IMR-90 (cell line): ENCODE measurements at regions not wholly inside any gene's neighbourhood (a gene's known extent, or its start where the extent isn't known, plus 50 kb on each side); places are given as distances from the start of the nearest gene placed in this dataset.

Source experiments
- ATAC-seq: fragments of 200-7000 bp; cut with Tn5 transposase; 2 replicates; pipeline ENCODE4 v1.9.1; 2020; ENCODE audit warnings: low read depth, mild to moderate bottlenecking, moderate library complexity
- BruUV-seq: library from RNA; stranded (reverse); fragments of 400-500 nt; replicated peaks from 2 replicates; lab custom pipeline; 2021; lab: Mats Ljungman, UMichigan
- CTCF ChIA-PET: fragments of 300-600 bp; formaldehyde crosslinking; extraction: SDS; loops from one replicate; lab custom pipeline; 2021; ENCODE audit warnings: antibody characterized with exemption; lab: Yijun Ruan, JAX
- POLR2A ChIA-PET: fragments of 300-600 bp; sonication (Branson Sonifier 250); formaldehyde crosslinking; loops from one replicate; lab custom pipeline; 2022; ENCODE audit warnings: antibody characterized with exemption; ENCODE audit not compliant: unreplicated experiment; lab: Charles Lee
- DNase-seq: peaks from one replicate; pipeline ENCODE4 v3.0.0; 2013
- H2AFZ ChIP-seq: replicated peaks from 2 replicates; pipeline ENCODE3; 2013; ENCODE audit warnings: low read length, mild to moderate bottlenecking; ENCODE audit not compliant: poor library complexity
- H2AK5ac ChIP-seq: 2 replicates; pipeline ENCODE4 v1.6.1; 2013; ENCODE audit warnings: low read depth, low read length, inconsistent platforms
- H2AK9ac ChIP-seq: replicated peaks from 2 replicates; pipeline ENCODE3; 2013; ENCODE audit warnings: mild to moderate bottlenecking, low read depth, low read length, moderate library complexity; ENCODE audit not compliant: poor library complexity
- H2BK120ac ChIP-seq: 2 replicates; pipeline ENCODE4 v1.6.1; 2013; ENCODE audit warnings: low read depth, low read length, inconsistent platforms
- H2BK15ac ChIP-seq: 3 replicates; pipeline ENCODE4 v1.6.1; 2013; ENCODE audit warnings: low read depth, low read length, inconsistent platforms
- H2BK20ac ChIP-seq: 2 replicates; pipeline ENCODE4 v1.6.1; 2013; ENCODE audit warnings: low read depth, mild to moderate bottlenecking, inconsistent platforms, low read length, moderate library complexity
- H2BK5ac ChIP-seq: 2 replicates; pipeline ENCODE4 v1.6.1; 2013; ENCODE audit warnings: mild to moderate bottlenecking, low read depth, low read length, inconsistent platforms; ENCODE audit not compliant: poor library complexity, severe bottlenecking
- H3K14ac ChIP-seq: replicated peaks from 2 replicates; pipeline ENCODE4 v1.6.1; 2013; ENCODE audit warnings: low read depth, low read length, inconsistent platforms
- H3K18ac ChIP-seq: 2 replicates; pipeline ENCODE4 v1.6.1; 2013; ENCODE audit warnings: low read depth, low read length, control low read depth
- H3K23ac ChIP-seq: 2 replicates; pipeline ENCODE4 v1.6.1; 2013; ENCODE audit warnings: low read depth, low read length, inconsistent platforms
- H3K27ac ChIP-seq: 2 replicates; pipeline ENCODE4 v1.5.1; 2013; ENCODE audit warnings: mild to moderate bottlenecking, control low read depth, low read length; ENCODE audit not compliant: insufficient read depth
- H3K27me3 ChIP-seq: 2 replicates; pipeline ENCODE4 v1.6.1; 2013; ENCODE audit warnings: low read length; ENCODE audit not compliant: control insufficient read depth, insufficient read depth
- H3K36me3 ChIP-seq: 2 replicates; pipeline ENCODE4 v1.6.1; 2013; ENCODE audit warnings: low read length, mixed read lengths; ENCODE audit not compliant: control insufficient read depth, insufficient read depth
- H3K4ac ChIP-seq: 2 replicates; pipeline ENCODE4 v1.6.1; 2013; ENCODE audit warnings: low read depth, low read length, inconsistent platforms
- H3K4me1 ChIP-seq: 2 replicates; pipeline ENCODE4 v1.6.1; 2013; ENCODE audit warnings: low read length, mixed read lengths; ENCODE audit not compliant: control insufficient read depth, insufficient read depth
- H3K4me2 ChIP-seq: 2 replicates; pipeline ENCODE4 v1.6.1; 2013; ENCODE audit warnings: low read depth, mild to moderate bottlenecking, control low read depth, low read length, moderate library complexity
- H3K4me3 ChIP-seq: 2 replicates; pipeline ENCODE4 v1.5.1; 2013; ENCODE audit warnings: low read depth, mild to moderate bottlenecking, control low read depth, low read length, moderate library complexity; ENCODE audit not compliant: insufficient read depth
- H3K56ac ChIP-seq: 2 replicates; pipeline ENCODE4 v1.6.1; 2013; ENCODE audit warnings: low read length, inconsistent platforms; ENCODE audit not compliant: insufficient read depth; ENCODE audit errors: extremely low read depth
- H3K79me1 ChIP-seq, 2 experiments: 2 replicates each; pipeline ENCODE4 v1.6.1; 2013; ENCODE audit warnings: low read length in 2 of 2, inconsistent platforms in 1 of 2, low read depth in 1 of 2
- H3K9ac ChIP-seq: 2 replicates; pipeline ENCODE4 v1.6.1; 2013; ENCODE audit warnings: low read depth, low read length, control low read depth
- H3K9me1 ChIP-seq: 2 replicates; pipeline ENCODE4 v1.6.1; 2013; ENCODE audit warnings: low read length, inconsistent platforms; ENCODE audit not compliant: insufficient read depth
- H3K9me3 ChIP-seq: 2 replicates; pipeline ENCODE4 v1.6.1; 2013; ENCODE audit warnings: low read length; ENCODE audit not compliant: control insufficient read depth, insufficient read depth
- H4K20me1 ChIP-seq: 2 replicates; pipeline ENCODE4 v1.6.1; 2013; ENCODE audit warnings: low read length, inconsistent platforms; ENCODE audit not compliant: insufficient read depth
- H4K5ac ChIP-seq: 2 replicates; pipeline ENCODE4 v1.6.1; 2013; ENCODE audit warnings: mild to moderate bottlenecking, low read depth, low read length, control low read depth
- H4K8ac ChIP-seq, 2 experiments: 2 replicates each; pipeline ENCODE4 v1.6.1; 2013; ENCODE audit warnings: low read depth in 2 of 2, low read length in 2 of 2, control low read depth in 1 of 2, inconsistent platforms in 1 of 2
- H4K91ac ChIP-seq: 2 replicates; pipeline ENCODE4 v1.6.1; 2013; ENCODE audit warnings: low read depth, low read length, inconsistent platforms; ENCODE audit not compliant: insufficient read depth
- BHLHE40 ChIP-seq: fragments of 150-350 bp; IDR thresholded peaks from 2 replicates; pipeline ENCODE4 v1.6.1; 2016; ENCODE audit warnings: mild to moderate bottlenecking, low read depth, low read length
- MAFK ChIP-seq: IDR thresholded peaks from 2 replicates; pipeline ENCODE4 v1.6.1; 2012; ENCODE audit warnings: low read depth, low read length, improper control_type of control experiment
- NFE2L2 ChIP-seq: fragments of 150-350 bp; IDR thresholded peaks from 2 replicates; pipeline ENCODE4 v1.6.1; 2016; ENCODE audit warnings: low read depth, mild to moderate bottlenecking, low read length
- RFX5 ChIP-seq: IDR thresholded peaks from 2 replicates; pipeline ENCODE4 v1.8.0; 2012; ENCODE audit warnings: low read depth, mild to moderate bottlenecking, low read length, moderate library complexity
- WGBS, 2 experiments: methylation state at CpG; one replicate each; pipeline versions ENCODE4 v1.1.5 to v1.1.7; 2013; ENCODE audit warnings: missing lambda C conversion rate in 2 of 2; ENCODE audit not compliant: insufficient read length in 1 of 2; ENCODE audit errors: extremely low coverage in 2 of 2; 5-methylcytosine and 5-hydroxymethylcytosine counted together
- dilution Hi-C: fragments of 300-500 bp; cut with HindIII; formaldehyde crosslinking; loops from one replicate; pipeline ENCODE4 v1.14.3; 2018; ENCODE audit warnings: low sequenced_read_pairs; ENCODE audit not compliant: unreplicated experiment
- in situ Hi-C: fragments of 300-500 bp; cut with MboI; formaldehyde crosslinking; loops from 3 replicates; pipeline ENCODE4 v1.14.3; 2019; ENCODE audit warnings: low sequenced_read_pairs, inconsistent platforms, mixed read lengths
- intact Hi-C: fragments of 100-400 bp; cut with micrococcal nuclease; formaldehyde crosslinking; loops from 2 replicates; pipeline ENCODE4 v1.10.0; 2022
- TF ChIP-seq, protein P1 (sequence below): fragments of 150-350 bp; IDR thresholded peaks from 2 replicates; pipeline ENCODE4 v1.6.1; 2016; ENCODE audit warnings: low read depth, mild to moderate bottlenecking, low read length, moderate library complexity, borderline replicate concordance
- TF ChIP-seq, protein P2 (sequence below): conservative IDR thresholded peaks from 2 replicates; pipeline ENCODE4 v1.5.1; 2012; ENCODE audit warnings: mild to moderate bottlenecking, low read depth, low read length, improper control_type of control experiment
- TF ChIP-seq, protein P3 (sequence below): fragments of 150-350 bp; IDR thresholded peaks from 2 replicates; pipeline ENCODE4 v1.6.1; 2017; ENCODE audit warnings: mild to moderate bottlenecking, antibody characterized with exemption, low read length, low read depth

DNA sequence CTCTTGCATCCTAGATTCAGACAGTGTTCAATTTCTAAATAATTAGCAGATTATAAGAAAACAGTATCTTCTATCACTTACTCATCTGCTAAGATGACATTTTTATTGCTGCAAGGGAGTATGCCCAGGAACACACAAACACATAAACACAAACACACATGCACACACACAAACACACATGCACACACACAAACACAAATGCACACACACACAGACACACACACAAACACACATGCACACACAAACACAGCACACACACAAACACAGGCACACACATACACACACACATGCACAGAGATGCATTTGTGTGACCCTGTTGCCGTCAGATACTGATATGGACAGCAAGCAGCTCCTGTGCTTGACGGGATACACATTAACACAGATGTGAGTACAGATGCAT is 612.9 kb downstream of the IRX1 start:
- no peak for TF ChIP-seq RFX5
- no peak for TF ChIP-seq MAFK
- TF ChIP-seq, protein P1, sequence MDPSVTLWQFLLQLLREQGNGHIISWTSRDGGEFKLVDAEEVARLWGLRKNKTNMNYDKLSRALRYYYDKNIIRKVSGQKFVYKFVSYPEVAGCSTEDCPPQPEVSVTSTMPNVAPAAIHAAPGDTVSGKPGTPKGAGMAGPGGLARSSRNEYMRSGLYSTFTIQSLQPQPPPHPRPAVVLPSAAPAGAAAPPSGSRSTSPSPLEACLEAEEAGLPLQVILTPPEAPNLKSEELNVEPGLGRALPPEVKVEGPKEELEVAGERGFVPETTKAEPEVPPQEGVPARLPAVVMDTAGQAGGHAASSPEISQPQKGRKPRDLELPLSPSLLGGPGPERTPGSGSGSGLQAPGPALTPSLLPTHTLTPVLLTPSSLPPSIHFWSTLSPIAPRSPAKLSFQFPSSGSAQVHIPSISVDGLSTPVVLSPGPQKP, result no peak
- TF ChIP-seq, protein P2, sequence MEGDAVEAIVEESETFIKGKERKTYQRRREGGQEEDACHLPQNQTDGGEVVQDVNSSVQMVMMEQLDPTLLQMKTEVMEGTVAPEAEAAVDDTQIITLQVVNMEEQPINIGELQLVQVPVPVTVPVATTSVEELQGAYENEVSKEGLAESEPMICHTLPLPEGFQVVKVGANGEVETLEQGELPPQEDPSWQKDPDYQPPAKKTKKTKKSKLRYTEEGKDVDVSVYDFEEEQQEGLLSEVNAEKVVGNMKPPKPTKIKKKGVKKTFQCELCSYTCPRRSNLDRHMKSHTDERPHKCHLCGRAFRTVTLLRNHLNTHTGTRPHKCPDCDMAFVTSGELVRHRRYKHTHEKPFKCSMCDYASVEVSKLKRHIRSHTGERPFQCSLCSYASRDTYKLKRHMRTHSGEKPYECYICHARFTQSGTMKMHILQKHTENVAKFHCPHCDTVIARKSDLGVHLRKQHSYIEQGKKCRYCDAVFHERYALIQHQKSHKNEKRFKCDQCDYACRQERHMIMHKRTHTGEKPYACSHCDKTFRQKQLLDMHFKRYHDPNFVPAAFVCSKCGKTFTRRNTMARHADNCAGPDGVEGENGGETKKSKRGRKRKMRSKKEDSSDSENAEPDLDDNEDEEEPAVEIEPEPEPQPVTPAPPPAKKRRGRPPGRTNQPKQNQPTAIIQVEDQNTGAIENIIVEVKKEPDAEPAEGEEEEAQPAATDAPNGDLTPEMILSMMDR, result no peak
- TF ChIP-seq BHLHE40, result no peak
- TF ChIP-seq, protein P3, sequence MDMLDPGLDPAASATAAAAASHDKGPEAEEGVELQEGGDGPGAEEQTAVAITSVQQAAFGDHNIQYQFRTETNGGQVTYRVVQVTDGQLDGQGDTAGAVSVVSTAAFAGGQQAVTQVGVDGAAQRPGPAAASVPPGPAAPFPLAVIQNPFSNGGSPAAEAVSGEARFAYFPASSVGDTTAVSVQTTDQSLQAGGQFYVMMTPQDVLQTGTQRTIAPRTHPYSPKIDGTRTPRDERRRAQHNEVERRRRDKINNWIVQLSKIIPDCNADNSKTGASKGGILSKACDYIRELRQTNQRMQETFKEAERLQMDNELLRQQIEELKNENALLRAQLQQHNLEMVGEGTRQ, result no peak
- TF ChIP-seq NFE2L2, result no peak
- H2AFZ ChIP-seq, result no peak overlapping the region
- H4K8ac ChIP-seq, result no peak overlapping the region
- in situ Hi-C loops (no loop called here), intact Hi-C loops (no loop called here), dilution Hi-C loops (no loop called here)
- H3K4ac ChIP-seq, result no peak overlapping the region
- WGBS, 2 experiments, result no CpG with 5 or more reads among the region's 2 CpGs
- no peaks in the 10 kb centered on the region for H3K4me1 ChIP-seq
- no peak for DNase-seq
- no peak overlapping the region for H2AK5ac ChIP-seq
- no peak for ATAC-seq
- no peaks in the 10 kb centered on the region for H4K20me1 ChIP-seq
- H2BK15ac ChIP-seq, result no peak overlapping the region
- no peaks in the 10 kb centered on the region for H3K79me1 ChIP-seq
- H3K56ac ChIP-seq, result no peak overlapping the region
- H2AK9ac ChIP-seq, result no peak overlapping the region
- no peak overlapping the region for H3K9ac ChIP-seq
- H3K9me1 ChIP-seq, result no peaks in the 10 kb centered on the region
- H3K4me3 ChIP-seq, result no peak overlapping the region
- no peak overlapping the region for H4K91ac ChIP-seq
- no peak overlapping the region for H4K5ac ChIP-seq
- no peak overlapping the region for H2BK20ac ChIP-seq
- peaks cover 14% of the 10 kb centered on the region for H3K9me3 ChIP-seq
- no peaks in the 10 kb centered on the region for H3K27me3 ChIP-seq
- ChIA-PET POLR2A (no interaction called here), CTCF (no interaction called here)
- no peak overlapping the region for H3K27ac ChIP-seq
- H3K4me2 ChIP-seq, result no peak overlapping the region
- H2BK5ac ChIP-seq, result peak overlapping the region; percentile 7
- no peak overlapping the region for H2BK120ac ChIP-seq
- no peaks in the 10 kb centered on the region for H3K36me3 ChIP-seq
- H3K18ac ChIP-seq, result no peak overlapping the region
- H3K14ac ChIP-seq, result no peak overlapping the region
- no peak overlapping the region for H3K23ac ChIP-seq
- BruUV-seq, result no TSS peak
